Duodenal mucosa (tissue), 2 donors: ENCODE measurements at regions not wholly inside any gene's neighbourhood (a gene's known extent, or its start where the extent isn't known, plus 50 kb on each side); places are given as distances from the start of the nearest gene placed in this dataset.

ENCODE experiments used
- H3K27ac ChIP-seq: one replicate; pipeline ENCODE4 v1.7.0; 2013; ENCODE audit warnings: low read depth, low read length
- H3K27me3 ChIP-seq, 2 donors: one replicate each; pipeline ENCODE4 v1.7.0; 2013; ENCODE audit warnings: low read length in 2 of 2, control low read depth in 1 of 2; ENCODE audit not compliant: insufficient read depth in 2 of 2, control insufficient read depth in 1 of 2
- H3K36me3 ChIP-seq, 2 donors: one replicate each; pipeline ENCODE4 v1.7.0; 2013; ENCODE audit warnings: low read length in 2 of 2, control low read depth in 1 of 2; ENCODE audit not compliant: insufficient read depth in 2 of 2, control insufficient read depth in 1 of 2
- H3K4me1 ChIP-seq, 2 donors: one replicate each; pipeline ENCODE4 v1.7.0; 2013; ENCODE audit warnings: low read length in 2 of 2, control low read depth in 1 of 2; ENCODE audit not compliant: insufficient read depth in 2 of 2, control insufficient read depth in 1 of 2
- H3K4me3 ChIP-seq, 2 donors: one replicate each; pipeline ENCODE4 v1.7.0; 2013; ENCODE audit warnings: low read length in 2 of 2, low read depth in 1 of 2
- H3K9ac ChIP-seq, 2 donors: one replicate each; pipeline ENCODE4 v1.7.0; 2013; ENCODE audit warnings: low read length in 2 of 2, low read depth in 1 of 2
- H3K9me3 ChIP-seq, 2 donors: one replicate each; pipeline ENCODE4 v1.7.0; 2013; ENCODE audit warnings: low read length in 2 of 2, control low read depth in 1 of 2; ENCODE audit not compliant: control insufficient read depth in 1 of 2

- H3K4me1 ChIP-seq: no peaks in the 10 kb centered on the region
- H3K4me3 ChIP-seq: no peak overlapping the region
- H3K9me3 ChIP-seq: no peaks in the 10 kb centered on the region
- peaks cover 0 to 4% of the 10 kb centered on the region in 2 donors for H3K27me3 ChIP-seq
- no peaks in the 10 kb centered on the region for H3K36me3 ChIP-seq
- H3K9ac ChIP-seq: no peak overlapping the region
- H3K27ac ChIP-seq: no peak overlapping the region
Measured at GRCh38 chr14:96978525-96979272, 181.5 kb downstream of the VRK1 start.

- Histone ChIP-seq H3K27ac (no peak overlapping the region), H3K4me3 (no peak overlapping the region), H3K9me3 (no peaks in the 10 kb centered on the region), H3K4me1 (no peaks in the 10 kb centered on the region), H3K27me3 (peaks cover 0 to 4% of the 10 kb centered on the region in 2 donors), H3K9ac (no peak overlapping the region), H3K36me3 (no peaks in the 10 kb centered on the region)
Measured at GRCh38 chr14:96979611-96980074, 182.5 kb downstream of the VRK1 start.

GRCh38 chr14:96980835-96981234 lies 183.7 kb downstream of the VRK1 start:
- Histone ChIP-seq H3K9me3 (no peaks in the 10 kb centered on the region), H3K4me1 (no peaks in the 10 kb centered on the region), H3K36me3 (no peaks in the 10 kb centered on the region), H3K4me3 (no peak overlapping the region), H3K27ac (no peak overlapping the region), H3K27me3 (peaks cover 0 to 4% of the 10 kb centered on the region in 2 donors), H3K9ac (no peak overlapping the region)

DNA sequence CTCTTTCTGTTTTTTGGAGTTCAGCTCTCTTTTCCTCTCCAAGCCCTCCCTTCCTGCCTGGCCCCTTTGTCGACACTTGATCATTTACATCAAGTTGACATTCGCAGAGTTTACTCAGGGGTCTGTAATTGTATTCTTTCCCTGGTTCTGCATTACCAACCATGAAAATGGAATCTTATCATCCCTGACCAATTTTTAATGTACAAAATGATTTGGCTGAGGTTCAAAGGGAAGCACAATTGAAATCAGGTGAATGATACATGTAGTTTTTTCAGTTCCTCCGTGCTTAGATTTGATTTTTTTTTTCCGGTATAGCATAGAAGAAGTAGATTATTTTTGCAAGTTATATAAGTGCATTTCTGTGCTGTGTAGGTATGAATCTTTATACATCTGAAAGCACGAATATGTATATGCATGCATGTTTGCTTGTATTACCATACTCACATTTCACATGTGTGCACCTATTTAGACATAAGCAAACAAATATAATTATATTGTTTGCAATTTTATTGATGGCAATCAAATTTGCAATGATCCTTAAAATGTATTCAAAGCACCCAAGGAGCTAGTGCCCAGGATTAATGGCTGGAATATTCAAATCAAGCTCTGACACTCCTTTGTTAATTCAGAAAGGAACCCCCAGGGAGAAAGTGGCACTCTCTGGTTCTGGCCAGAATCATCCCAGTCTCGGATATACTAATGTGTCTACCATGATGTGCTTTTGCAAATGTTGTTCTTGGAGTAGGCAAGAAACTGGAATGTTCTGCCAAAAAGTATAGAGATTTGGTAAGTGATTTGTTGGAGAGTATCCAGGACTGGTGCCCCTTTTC lies 189.3 kb downstream of the VRK1 start:
- H3K9me3 ChIP-seq: no peaks in the 10 kb centered on the region
- H3K27ac ChIP-seq: no peak overlapping the region
- H3K4me3 ChIP-seq: no peak overlapping the region
- H3K4me1 ChIP-seq: no peaks in the 10 kb centered on the region
- no peak overlapping the region for H3K9ac ChIP-seq
- H3K36me3 ChIP-seq: no peaks in the 10 kb centered on the region
- no peaks in the 10 kb centered on the region for H3K27me3 ChIP-seq

DNA sequence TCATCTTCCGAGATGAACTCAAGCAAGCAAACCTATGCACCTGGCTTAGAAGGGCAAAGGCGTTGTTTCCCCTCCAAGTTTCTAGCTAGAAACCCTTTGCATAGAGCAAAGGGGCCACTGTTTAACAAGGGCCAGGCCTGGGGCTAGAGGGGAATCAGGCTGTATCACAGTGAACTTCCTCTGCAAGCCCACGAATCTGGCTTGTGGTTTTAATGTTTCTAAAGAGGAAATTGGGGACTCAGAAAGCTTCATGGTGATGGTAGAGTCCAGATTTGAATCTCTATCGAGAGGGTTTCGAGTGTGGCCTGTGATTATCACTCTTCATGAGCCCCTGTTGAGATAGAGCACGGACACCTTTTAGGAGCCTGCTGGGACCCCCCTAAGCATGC lies 189.9 kb downstream of the VRK1 start:
- no peak overlapping the region for H3K4me3 ChIP-seq
- no peaks in the 10 kb centered on the region for H3K27me3 ChIP-seq
- H3K36me3 ChIP-seq: no peaks in the 10 kb centered on the region
- H3K9me3 ChIP-seq: no peaks in the 10 kb centered on the region
- H3K4me1 ChIP-seq: no peaks in the 10 kb centered on the region
- no peak overlapping the region for H3K9ac ChIP-seq
- H3K27ac ChIP-seq: no peak overlapping the region

GRCh38 chr14:96987771-96988170 lies 190.6 kb downstream of the VRK1 start:
- H3K9ac ChIP-seq: no peak overlapping the region
- no peaks in the 10 kb centered on the region for H3K36me3 ChIP-seq
- no peak overlapping the region for H3K27ac ChIP-seq
- H3K4me3 ChIP-seq: no peak overlapping the region
- no peaks in the 10 kb centered on the region for H3K4me1 ChIP-seq
- no peaks in the 10 kb centered on the region for H3K27me3 ChIP-seq
- H3K9me3 ChIP-seq: no peaks in the 10 kb centered on the region

DNA sequence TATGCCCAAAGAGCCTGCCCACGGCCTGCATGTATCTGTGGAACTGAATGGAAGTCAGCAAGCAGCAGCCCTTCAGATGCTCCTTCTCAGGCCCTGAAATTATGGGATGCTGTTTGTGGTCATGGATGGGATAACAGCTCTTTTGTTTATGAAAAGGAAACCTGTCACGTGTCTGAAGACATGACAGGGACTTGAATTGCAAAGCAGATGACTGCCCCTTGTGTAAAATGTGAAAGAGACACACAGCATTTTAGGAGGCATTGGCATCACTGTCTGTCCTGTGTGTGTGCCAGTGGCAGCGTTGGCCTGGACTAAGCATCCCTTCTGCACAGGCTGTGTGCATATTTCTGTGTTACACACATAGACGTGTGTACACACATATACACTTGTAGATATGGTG lies 192.1 kb downstream of the VRK1 start:
- H3K9ac ChIP-seq: no peak overlapping the region
- no peaks in the 10 kb centered on the region for H3K4me1 ChIP-seq
- H3K4me3 ChIP-seq: no peak overlapping the region
- H3K27ac ChIP-seq: no peak overlapping the region
- no peaks in the 10 kb centered on the region for H3K27me3 ChIP-seq
- H3K36me3 ChIP-seq: no peaks in the 10 kb centered on the region
- H3K9me3 ChIP-seq: no peaks in the 10 kb centered on the region

- Histone ChIP-seq H3K27me3 (no peaks in the 10 kb centered on the region), H3K4me3 (no peak overlapping the region), H3K9ac (no peak overlapping the region), H3K4me1 (no peaks in the 10 kb centered on the region), H3K27ac (no peak overlapping the region), H3K36me3 (no peaks in the 10 kb centered on the region), H3K9me3 (no peaks in the 10 kb centered on the region)
Measured at GRCh38 chr14:96991226-96991625, 194.0 kb downstream of the VRK1 start.

DNA sequence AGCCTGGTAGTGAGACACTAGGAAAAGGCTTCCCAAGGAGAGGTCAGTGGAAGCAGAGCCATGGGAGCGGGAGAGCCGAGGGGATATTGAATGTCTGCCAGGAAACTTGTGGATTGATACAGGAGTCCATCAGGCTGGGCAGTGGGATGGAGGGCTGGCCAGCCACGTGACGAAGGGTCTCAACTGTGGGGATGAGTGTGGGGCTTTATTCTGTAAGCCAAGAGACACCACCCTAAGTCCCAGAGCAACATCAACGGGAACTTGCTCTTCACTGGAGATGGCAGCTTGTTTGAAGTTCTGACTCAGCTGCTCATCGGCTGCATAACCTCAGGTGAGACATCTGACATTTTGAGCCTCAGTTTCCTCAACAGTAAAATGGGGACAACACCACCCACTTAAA lies 197.8 kb downstream of the VRK1 start:
- Histone ChIP-seq H3K4me3 (no peak overlapping the region), H3K36me3 (no peaks in the 10 kb centered on the region), H3K4me1 (no peaks in the 10 kb centered on the region), H3K9ac (no peak overlapping the region), H3K27ac (no peak overlapping the region), H3K27me3 (no peaks in the 10 kb centered on the region), H3K9me3 (no peaks in the 10 kb centered on the region)

DNA sequence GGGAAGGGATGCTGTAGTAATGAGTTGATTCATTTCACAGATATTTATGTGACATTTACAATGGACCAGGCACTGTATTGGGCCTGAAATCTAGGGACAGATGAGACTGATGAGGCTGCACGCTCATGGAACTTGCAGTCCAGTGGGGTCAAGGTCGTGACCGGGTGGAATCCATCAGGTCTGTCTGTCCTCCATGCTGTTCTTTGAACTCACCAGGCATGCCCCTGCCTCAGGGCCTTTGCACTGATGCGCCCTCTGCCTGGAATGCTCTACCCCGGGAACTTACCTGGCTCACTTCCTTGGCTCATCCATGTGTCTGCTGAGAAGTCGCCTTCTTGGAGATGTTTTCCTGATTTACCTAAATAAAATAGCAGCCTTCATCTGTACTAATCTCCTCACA lies 200.1 kb downstream of the VRK1 start:
- Histone ChIP-seq H3K9me3 (no peaks in the 10 kb centered on the region), H3K9ac (no peak overlapping the region), H3K36me3 (no peaks in the 10 kb centered on the region), H3K4me1 (no peaks in the 10 kb centered on the region), H3K27me3 (no peaks in the 10 kb centered on the region), H3K27ac (no peak overlapping the region), H3K4me3 (no peak overlapping the region)
